ENCODE measurements at regions not wholly inside any gene's neighbourhood (a gene's known extent, or its start where the extent isn't known, plus 50 kb on each side); places are given as distances from the start of the nearest gene placed in this dataset.

- POLR2A ChIA-PET = no interaction called here
- H3K36me3 ChIP-seq (ENCODE audit: control insufficient read depth in 2 of 2, insufficient read depth in 1 of 2, low read length in 2 of 2) = no peaks in the 10 kb centered on the region
- H3K4me3 ChIP-seq (ENCODE audit: low read depth, low read length) = no peak overlapping the region
- no peak overlapping the region for H3K27ac ChIP-seq (ENCODE audit: extremely low read depth, low read depth, low read length)
- no peaks in the 10 kb centered on the region for H3K9me3 ChIP-seq (ENCODE audit: control insufficient read depth, insufficient read depth, low read depth, low read length)
- TF ChIP-seq ZNF19 (tag by site-specific recombination; IDR thresholded peaks at IDR 0.05; ENCODE audit: low read depth) = no peak
- no peaks in the 10 kb centered on the region for H3K4me1 ChIP-seq (ENCODE audit: control insufficient read depth, insufficient read depth, low read length)
- CTCF ChIA-PET = interaction anchor here (1.8 kb wide), 1 partner anchor 43 kb away, joined by 4 read pairs; no protein-coding TSS in a partner anchor
These were observed 311.1 kb downstream of the CDC5L start for GRCh38 chr6:44698602-44699001.

- Histone ChIP-seq H3K4me1 (ENCODE audit: control insufficient read depth, insufficient read depth, low read length) (no peaks in the 10 kb centered on the region), H3K27ac (ENCODE audit: extremely low read depth, low read depth, low read length) (no peak overlapping the region), H3K36me3 (ENCODE audit: control insufficient read depth in 2 of 2, insufficient read depth in 1 of 2, low read length in 2 of 2) (no peaks in the 10 kb centered on the region), H3K9me3 (ENCODE audit: control insufficient read depth, insufficient read depth, low read depth, low read length) (no peaks in the 10 kb centered on the region), H3K4me3 (ENCODE audit: low read depth, low read length) (no peak overlapping the region)
- ChIA-PET CTCF (interaction anchor here (1.8 kb wide), 1 partner anchor 43 kb away, joined by 4 read pairs; no protein-coding TSS in a partner anchor), POLR2A (no interaction called here)
- TF ChIP-seq ZNF629 (tag by site-specific recombination; IDR thresholded peaks at IDR 0.05) (no peak), ZNF837 (tag by site-specific recombination; IDR thresholded peaks at IDR 0.05) (no peak), ZBTB1 (tag by site-specific recombination; IDR thresholded peaks at IDR 0.05) (no peak), ZNF274 (IDR thresholded peaks at IDR 0.05; ENCODE audit: low read length) (no peak), ZNF274 (tag by site-specific recombination; IDR thresholded peaks at IDR 0.05; ENCODE audit: borderline replicate concordance) (no peak), ZNF391 (tag by site-specific recombination; IDR thresholded peaks at IDR 0.05; ENCODE audit: borderline replicate concordance, low read depth) (no peak), KLF10 (tag by site-specific recombination; IDR thresholded peaks at IDR 0.05) (no peak)
These were observed 311.6 kb downstream of the CDC5L start for GRCh38 chr6:44699082-44699481.

GRCh38 chr6:44699851-44700250 is 312.3 kb downstream of the CDC5L start:
- H3K4me1 ChIP-seq (ENCODE audit: control insufficient read depth, insufficient read depth, low read length) = no peaks in the 10 kb centered on the region
- H3K9me3 ChIP-seq (ENCODE audit: control insufficient read depth, insufficient read depth, low read depth, low read length) = no peaks in the 10 kb centered on the region
- H3K27ac ChIP-seq (ENCODE audit: extremely low read depth, low read depth, low read length) = no peak overlapping the region
- POLR2A ChIA-PET = no interaction called here
- no peak overlapping the region for H3K4me3 ChIP-seq (ENCODE audit: low read depth, low read length)
- CTCF ChIA-PET = interaction anchor here (0.6 to 1.8 kb wide), 2 partner anchors 44 to 637 kb away, joined by 4 to 5 read pairs; no protein-coding TSS in a partner anchor
- H3K36me3 ChIP-seq (ENCODE audit: control insufficient read depth in 2 of 2, insufficient read depth in 1 of 2, low read length in 2 of 2) = no peaks in the 10 kb centered on the region
- TF ChIP-seq ZNF571 (tag by site-specific recombination; IDR thresholded peaks at IDR 0.05) (no peak), KLF8 (tag by site-specific recombination; IDR thresholded peaks at IDR 0.05) (no peak), ZNF707 (tag by site-specific recombination; IDR thresholded peaks at IDR 0.05) (no peak), ZNF366 (tag by site-specific recombination; conservative IDR thresholded peaks at IDR 0.05) (no peak), ZNF555 (tag by site-specific recombination; conservative IDR thresholded peaks at IDR 0.05) (no peak), ZNF2 (tag by site-specific recombination; IDR thresholded peaks at IDR 0.05) (no peak), PRDM4 (tag by site-specific recombination; IDR thresholded peaks at IDR 0.05) (no peak), ZNF514 (tag by site-specific recombination; IDR thresholded peaks at IDR 0.05) (no peak), OVOL3 (tag by site-specific recombination; IDR thresholded peaks at IDR 0.05) (no peak), ZBTB1 (tag by site-specific recombination; IDR thresholded peaks at IDR 0.05) (no peak), ZNF433 (tag by site-specific recombination; IDR thresholded peaks at IDR 0.05; ENCODE audit: low read depth) (no peak), EGR2 (tag by site-specific recombination; IDR thresholded peaks at IDR 0.05; ENCODE audit: low read depth) (no peak), ZNF16 (tag by site-specific recombination; IDR thresholded peaks at IDR 0.05; ENCODE audit: low read depth) (no peak), ZNF10 (tag by site-specific recombination; IDR thresholded peaks at IDR 0.05) (no peak), ZNF223 (tag by site-specific recombination; IDR thresholded peaks at IDR 0.05) (no peak), MEIS1 (CRISPR knock-in tag; IDR thresholded peaks at IDR 0.05; ENCODE audit: borderline replicate concordance) (no peak), ZNF423 (tag by site-specific recombination; IDR thresholded peaks at IDR 0.05) (no peak), ZNF645 (tag by site-specific recombination; IDR thresholded peaks at IDR 0.05) (no peak)
